ENCODE measurements at regions not wholly inside any gene's neighbourhood (a gene's known extent, or its start where the extent isn't known, plus 50 kb on each side); places are given as distances from the start of the nearest gene placed in this dataset.

GRCh38 chr21:38875694-38876492 lies 70.2 kb downstream of the ETS2 start:
- no peak for DNase-seq

Data from activated CD4-positive, alpha-beta T cell treated with anti-CD3 and anti-CD28 coated beads for 4 hours (primary cell).